Bronchial epithelial cell (primary cell): ENCODE measurements at regions not wholly inside any gene's neighbourhood (a gene's known extent, or its start where the extent isn't known, plus 50 kb on each side); places are given as distances from the start of the nearest gene placed in this dataset.

Experiments
- DNase-seq: peaks from one replicate; pipeline ENCODE4 v3.0.0-alpha.2; 2010; ENCODE audit warnings: low read depth
- FAIRE-seq: peaks from 2 replicates; lab custom pipeline; 2011; peaks lifted over from hg19 to GRCh38; lab: Jason Lieb, UNC
- H3K27me3 ChIP-seq: 2 replicates; pipeline ENCODE4 v1.5.1; 2011; ENCODE audit warnings: low read length; ENCODE audit not compliant: control insufficient read depth, insufficient read depth
- H3K36me3 ChIP-seq: 2 replicates; pipeline ENCODE4 v1.5.1; 2011; ENCODE audit warnings: low read length; ENCODE audit not compliant: control insufficient read depth, insufficient read depth
- H3K4me3 ChIP-seq: 2 replicates; pipeline ENCODE4 v1.5.1; 2011; ENCODE audit warnings: mild to moderate bottlenecking, low read depth, low read length, control low read depth
- CTCF ChIP-seq: IDR thresholded peaks from 2 replicates; pipeline ENCODE4 v1.5.1; 2011; ENCODE audit warnings: mild to moderate bottlenecking, moderate library complexity, low read length, control low read depth, inconsistent platforms; ENCODE audit not compliant: insufficient read depth, severe bottlenecking

- Histone ChIP-seq H3K4me3 (no peak overlapping the region), H3K27me3 (no peaks in the 10 kb centered on the region), H3K36me3 (no peaks in the 10 kb centered on the region)
- TF ChIP-seq CTCF, result no peak
- DNase-seq (no peak), FAIRE-seq (no peak)
Measured at GRCh38 chr5:91830361-91830953, 447.3 kb upstream of the ARRDC3 start.

GRCh38 chr5:91825618-91826017 lies 442.5 kb upstream of the ARRDC3 start:
- no peak for FAIRE-seq
- H3K27me3 ChIP-seq, result no peaks in the 10 kb centered on the region
- DNase-seq, result no peak
- no peak for TF ChIP-seq CTCF
- H3K4me3 ChIP-seq, result no peak overlapping the region
- H3K36me3 ChIP-seq, result no peaks in the 10 kb centered on the region

GRCh38 chr5:91824406-91824805 lies 441.3 kb upstream of the ARRDC3 start:
- DNase-seq (no peak), FAIRE-seq (no peak)
- H3K4me3 ChIP-seq, result no peak overlapping the region
- H3K36me3 ChIP-seq, result no peaks in the 10 kb centered on the region
- H3K27me3 ChIP-seq, result no peaks in the 10 kb centered on the region
- TF ChIP-seq CTCF, result no peak

- no peaks in the 10 kb centered on the region for H3K27me3 ChIP-seq
- FAIRE-seq (no peak), DNase-seq (no peak)
- TF ChIP-seq CTCF, result no peak
- no peak overlapping the region for H3K4me3 ChIP-seq
- no peaks in the 10 kb centered on the region for H3K36me3 ChIP-seq
Measured at GRCh38 chr5:91820874-91821273, 437.8 kb upstream of the ARRDC3 start.

GRCh38 chr5:91816681-91817080 lies 433.6 kb upstream of the ARRDC3 start:
- DNase-seq (no peak), FAIRE-seq (no peak)
- no peak overlapping the region for H3K4me3 ChIP-seq
- H3K36me3 ChIP-seq, result no peaks in the 10 kb centered on the region
- H3K27me3 ChIP-seq, result no peaks in the 10 kb centered on the region
- TF ChIP-seq CTCF, result no peak

GRCh38 chr5:91797576-91797975 lies 414.5 kb upstream of the ARRDC3 start:
- DNase-seq (no peak), FAIRE-seq (no peak)
- H3K27me3 ChIP-seq, result no peaks in the 10 kb centered on the region
- no peak overlapping the region for H3K4me3 ChIP-seq
- TF ChIP-seq CTCF, result no peak
- H3K36me3 ChIP-seq, result no peaks in the 10 kb centered on the region
